HepG2 (cell line): ENCODE measurements at regions not wholly inside any gene's neighbourhood (a gene's known extent, or its start where the extent isn't known, plus 50 kb on each side); places are given as distances from the start of the nearest gene placed in this dataset.

Source experiments
- ATAC-seq: fragments of 200-7000 bp; cut with Tn5 transposase; 3 replicates; pipeline ENCODE4 v1.9.1; 2020; ENCODE audit warnings: mild to moderate bottlenecking, moderate library complexity
- BruUV-seq: library from RNA; stranded (reverse); fragments of 400-500 nt; replicated peaks from 2 replicates; lab custom pipeline; 2021; lab: Mats Ljungman, UMichigan
- CTCF ChIA-PET: fragments of 300-600 bp; formaldehyde crosslinking; extraction: SDS; loops from one replicate; lab custom pipeline; 2021; ENCODE audit warnings: low total read pairs, inconsistent platforms, low intra/inter-chr PET ratio; lab: Yijun Ruan, JAX
- POLR2A ChIA-PET: fragments of 350-600 bp; sonication (Branson Sonifier 250); formaldehyde crosslinking; loops from one replicate; lab custom pipeline; 2020; ENCODE audit warnings: antibody characterized with exemption, inconsistent platforms; lab: Yijun Ruan, JAX
- DNase-seq: peaks from one replicate; pipeline ENCODE4 v3.0.0-alpha.2; 2015; ENCODE audit warnings: low spot score
- FAIRE-seq: peaks from 3 replicates; lab custom pipeline; 2011; peaks lifted over from hg19 to GRCh38; lab: Jason Lieb, UNC
- H2AFZ ChIP-seq: one replicate; pipeline ENCODE4 v1.6.1; 2011; ENCODE audit warnings: low read length, inconsistent platforms
- H3K27ac ChIP-seq: fragments of 300-600 bp; 3 replicates; pipeline ENCODE4 v1.8.0; 2011; ENCODE audit warnings: mixed run types, mild to moderate bottlenecking, mixed read lengths, low read length, inconsistent platforms; ENCODE audit not compliant: insufficient read depth; ENCODE audit errors: extremely low read length
- H3K27me3 ChIP-seq, 2 experiments: fragments of 200-600 bp in 1 of 2; 2 replicates in 1 of 2; 3 replicates in 1 of 2; pipeline versions ENCODE4 v1.6.0 to v1.8.0; 2011; ENCODE audit warnings: low read length in 2 of 2, mild to moderate bottlenecking in 2 of 2, moderate library complexity in 2 of 2, inconsistent platforms in 1 of 2; ENCODE audit not compliant: insufficient read depth in 2 of 2, control insufficient read depth in 1 of 2
- H3K36me3 ChIP-seq, 2 experiments: fragments of 200-600 bp in 1 of 2; replicated peaks in 1 of 2; 2 replicates in 1 of 2; 3 replicates in 1 of 2; pipeline versions ENCODE4 v1.5.1 to v1.8.0; 2011; ENCODE audit warnings: low read length in 2 of 2, inconsistent platforms in 1 of 2; ENCODE audit not compliant: insufficient read depth in 2 of 2, control insufficient read depth in 1 of 2
- H3K4me1 ChIP-seq: 2 replicates; pipeline ENCODE4 v1.5.1; 2012; ENCODE audit warnings: low read length, inconsistent platforms; ENCODE audit not compliant: insufficient read depth
- H3K4me2 ChIP-seq: 2 replicates; pipeline ENCODE4 v1.6.0; 2011; ENCODE audit warnings: low read depth, low read length, inconsistent platforms
- H3K4me3 ChIP-seq, 3 experiments: fragments of 200-600 bp in 1 of 3; sonication (generic), shearing (Covaris generic) in 1 of 3; replicated peaks in 1 of 3; 2 replicates each; pipeline ENCODE4 v1.5.1; 2011 to 2016; ENCODE audit warnings: low read length in 3 of 3, inconsistent platforms in 2 of 3, low read depth in 2 of 3, mild to moderate bottlenecking in 2 of 3, control low read depth in 1 of 3, mixed read lengths in 1 of 3; ENCODE audit not compliant: insufficient read depth in 1 of 3
- H3K79me2 ChIP-seq: one replicate; pipeline ENCODE4 v1.6.1; 2011; ENCODE audit warnings: low read length, inconsistent platforms; ENCODE audit not compliant: insufficient read depth
- H3K9ac ChIP-seq: 2 replicates; pipeline ENCODE4 v1.6.0; 2011; ENCODE audit warnings: mild to moderate bottlenecking, low read depth, low read length, inconsistent platforms; ENCODE audit not compliant: insufficient read depth
- H3K9me3 ChIP-seq: 2 replicates; pipeline ENCODE4 v1.5.1; 2012; ENCODE audit warnings: mild to moderate bottlenecking, low read length
- H4K20me1 ChIP-seq: 2 replicates; pipeline ENCODE4 v1.6.0; 2011; ENCODE audit warnings: inconsistent platforms, mild to moderate bottlenecking, low read length, moderate library complexity; ENCODE audit not compliant: insufficient read depth
- AHR ChIP-seq: IDR thresholded peaks from 2 replicates; pipeline ENCODE4 v1.6.1; 2018; ENCODE audit warnings: missing genetic modification reagents, missing compliant biosample characterization
- CHD4 ChIP-seq: fragments of 200-600 bp; sonication (generic); IDR thresholded peaks from 2 replicates; pipeline ENCODE4 v1.7.0; 2017; ENCODE audit warnings: mild to moderate bottlenecking, low read length, borderline replicate concordance
- FOXO4 ChIP-seq: sonication (generic); formaldehyde crosslinking; conservative IDR thresholded peaks from 2 replicates; pipeline ENCODE4 v1.8.1; 2023; ENCODE audit warnings: missing genetic modification reagents
- HOXA7 ChIP-seq: sonication (generic); formaldehyde crosslinking; IDR thresholded peaks from 2 replicates; pipeline ENCODE4 v1.8.1; 2022; ENCODE audit warnings: mild to moderate bottlenecking, missing genetic modification reagents, moderate library complexity
- PLSCR1 ChIP-seq: sonication (generic); formaldehyde crosslinking; IDR thresholded peaks from 2 replicates; pipeline ENCODE4 v1.5.0; 2020; ENCODE audit warnings: missing genetic modification reagents, mild to moderate bottlenecking, borderline replicate concordance
- PPARG ChIP-seq: conservative IDR thresholded peaks from 2 replicates; pipeline ENCODE4 v1.6.1; 2016; ENCODE audit warnings: missing biosample characterization, missing genetic modification reagents
- SMARCE1 ChIP-seq: fragments of 450-650 bp; IDR thresholded peaks from 2 replicates; pipeline ENCODE4 v1.6.1; 2017; ENCODE audit warnings: borderline replicate concordance
- ZNF275 ChIP-seq: sonication (generic); formaldehyde crosslinking; IDR thresholded peaks from 2 replicates; pipeline ENCODE4 v1.8.0; 2022; ENCODE audit warnings: missing genetic modification reagents, mild to moderate bottlenecking, inconsistent platforms, borderline replicate concordance
- ZNF276 ChIP-seq: sonication (generic); formaldehyde crosslinking; IDR thresholded peaks from 2 replicates; pipeline ENCODE4 v1.4.0; 2020; ENCODE audit warnings: mild to moderate bottlenecking, low read depth, missing genetic modification reagents
- ZNF530 ChIP-seq: sonication (generic); formaldehyde crosslinking; IDR thresholded peaks from 2 replicates; pipeline ENCODE4 v1.5.0; 2020; ENCODE audit warnings: low read depth, mild to moderate bottlenecking, missing genetic modification reagents
- ZNF605 ChIP-seq: sonication (generic); formaldehyde crosslinking; IDR thresholded peaks from 2 replicates; pipeline ENCODE4 v1.8.0; 2022; ENCODE audit warnings: mild to moderate bottlenecking, missing genetic modification reagents
- ZNF670 ChIP-seq: sonication (generic); formaldehyde crosslinking; IDR thresholded peaks from 2 replicates; pipeline ENCODE4 v1.8.0; 2022; ENCODE audit warnings: mild to moderate bottlenecking, missing genetic modification reagents, borderline replicate concordance
- ZNF710 ChIP-seq: sonication (generic); formaldehyde crosslinking; IDR thresholded peaks from 2 replicates; pipeline ENCODE4 v1.5.0; 2020; ENCODE audit warnings: mild to moderate bottlenecking, missing genetic modification reagents, borderline replicate concordance
- ZSCAN5A ChIP-seq: sonication (generic); formaldehyde crosslinking; IDR thresholded peaks from 2 replicates; pipeline ENCODE4 v1.8.0; 2022; ENCODE audit warnings: mild to moderate bottlenecking, missing genetic modification reagents, borderline replicate concordance
- WGBS: methylation state at CpG from one replicate; pipeline ENCODE4 v1.1.6; 2017; ENCODE audit warnings: low lambda C conversion rate; 5-methylcytosine and 5-hydroxymethylcytosine counted together
- in situ Hi-C: cut with HindIII; loops from 2 replicates; pipeline ENCODE4 v1.10.0; 2017; ENCODE audit warnings: low pct_unique_long_range_greater_than_20kb; ENCODE audit not compliant: extremely low pct_ligation_motif_present
- intact Hi-C: fragments of 100-400 bp; cut with micrococcal nuclease; formaldehyde crosslinking; loops from one replicate; pipeline ENCODE4 v1.10.0; 2022; ENCODE audit not compliant: unreplicated experiment

GRCh38 chr20:51082988-51083387 lies 60.1 kb upstream of the KCNG1 start:
- FAIRE-seq (no peak), ATAC-seq (peak; percentile 34; the same call in 2 of the 3 replicates), DNase-seq (no peak)
- Histone ChIP-seq H3K4me2 (no peak overlapping the region), H3K36me3 (no peaks in the 10 kb centered on the region), H3K4me1 (no peaks in the 10 kb centered on the region), H2AFZ (no peak overlapping the region), H3K9ac (no peak overlapping the region), H3K27me3 (peaks cover 3 to 24% of the 10 kb centered on the region in 2 experiments; a peak in 4 of 5 replicates), H3K4me3 (no peak overlapping the region), H3K27ac (no peak overlapping the region), H4K20me1 (no peaks in the 10 kb centered on the region), H3K79me2 (no peaks in the 10 kb centered on the region), H3K9me3 (no peaks in the 10 kb centered on the region)
- no TSS peak for BruUV-seq
- in situ Hi-C loops = no loop called here
- POLR2A ChIA-PET = no interaction called here
- CTCF ChIA-PET = no interaction called here
- WGBS = 13% methylated on average over 3 of the region's 3 CpGs
- intact Hi-C loops = no loop called here
- TF ChIP-seq SMARCE1 (no peak), HOXA7 (CRISPR knock-in tag) (no peak), ZNF670 (CRISPR knock-in tag) (no peak), ZNF275 (CRISPR knock-in tag) (no peak), ZSCAN5A (CRISPR knock-in tag) (no peak), FOXO4 (CRISPR knock-in tag) (no peak), CHD4 (no peak), ZNF710 (CRISPR knock-in tag) (no peak), PPARG (CRISPR knock-in tag) (no peak), ZNF276 (CRISPR knock-in tag) (no peak), ZNF605 (no peak), ZNF530 (CRISPR knock-in tag) (no peak), AHR (CRISPR knock-in tag) (no peak), PLSCR1 (CRISPR knock-in tag) (no peak)
